ENCODE measurements at regions not wholly inside any gene's neighbourhood (a gene's known extent, or its start where the extent isn't known, plus 50 kb on each side); places are given as distances from the start of the nearest gene placed in this dataset.
"Not testable (repeated sequence)": the region's sequence is repeated elsewhere in the genome, so short reads cannot be mapped to it uniquely, and the experiment has no call there.

DNA sequence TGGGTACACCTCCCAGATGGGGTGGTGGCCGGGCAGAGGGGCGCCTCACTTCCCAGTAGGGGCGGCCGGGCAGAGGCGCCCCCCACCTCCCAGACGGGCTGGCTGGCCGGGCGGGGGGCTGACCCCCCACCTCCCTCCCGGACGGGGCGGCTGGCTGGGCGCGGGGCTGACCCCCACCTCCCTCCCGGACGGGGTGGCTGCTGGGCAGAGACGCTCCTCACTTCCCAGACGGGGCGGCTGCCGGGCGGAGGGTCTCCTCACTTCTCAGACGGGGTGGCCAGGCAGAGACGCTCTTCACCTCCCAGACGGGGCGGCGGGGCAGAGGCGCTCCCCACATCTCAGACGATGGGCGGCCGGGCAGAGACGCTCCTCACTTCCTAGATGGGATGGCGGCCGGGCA lies 240.6 kb downstream of the IL20RB start:
- TF ChIP-seq EZH2 (IDR thresholded peaks at IDR 0.05; ENCODE audit: insufficient read depth, low read length) = not testable (repeated sequence)
- TF ChIP-seq, protein P1, sequence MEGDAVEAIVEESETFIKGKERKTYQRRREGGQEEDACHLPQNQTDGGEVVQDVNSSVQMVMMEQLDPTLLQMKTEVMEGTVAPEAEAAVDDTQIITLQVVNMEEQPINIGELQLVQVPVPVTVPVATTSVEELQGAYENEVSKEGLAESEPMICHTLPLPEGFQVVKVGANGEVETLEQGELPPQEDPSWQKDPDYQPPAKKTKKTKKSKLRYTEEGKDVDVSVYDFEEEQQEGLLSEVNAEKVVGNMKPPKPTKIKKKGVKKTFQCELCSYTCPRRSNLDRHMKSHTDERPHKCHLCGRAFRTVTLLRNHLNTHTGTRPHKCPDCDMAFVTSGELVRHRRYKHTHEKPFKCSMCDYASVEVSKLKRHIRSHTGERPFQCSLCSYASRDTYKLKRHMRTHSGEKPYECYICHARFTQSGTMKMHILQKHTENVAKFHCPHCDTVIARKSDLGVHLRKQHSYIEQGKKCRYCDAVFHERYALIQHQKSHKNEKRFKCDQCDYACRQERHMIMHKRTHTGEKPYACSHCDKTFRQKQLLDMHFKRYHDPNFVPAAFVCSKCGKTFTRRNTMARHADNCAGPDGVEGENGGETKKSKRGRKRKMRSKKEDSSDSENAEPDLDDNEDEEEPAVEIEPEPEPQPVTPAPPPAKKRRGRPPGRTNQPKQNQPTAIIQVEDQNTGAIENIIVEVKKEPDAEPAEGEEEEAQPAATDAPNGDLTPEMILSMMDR (IDR thresholded peaks at IDR 0.05; ENCODE audit: insufficient read depth, low read depth, low read length) = not testable (repeated sequence)
